ENCODE measurements at regions not wholly inside any gene's neighbourhood (a gene's known extent, or its start where the extent isn't known, plus 50 kb on each side); places are given as distances from the start of the nearest gene placed in this dataset.
A peak's percentile ranks its signal among the peaks of the same experiment; 100 is the strongest.

GRCh38 chr6:40312213-40313015 lies 274.8 kb downstream of the LRFN2 start:
- no peak for DNase-seq (ENCODE audit: low spot score)

- peak; percentile 46 for DNase-seq (ENCODE audit: low spot score)
These were observed 278.4 kb downstream of the LRFN2 start for GRCh38 chr6:40308533-40309306.

DNA sequence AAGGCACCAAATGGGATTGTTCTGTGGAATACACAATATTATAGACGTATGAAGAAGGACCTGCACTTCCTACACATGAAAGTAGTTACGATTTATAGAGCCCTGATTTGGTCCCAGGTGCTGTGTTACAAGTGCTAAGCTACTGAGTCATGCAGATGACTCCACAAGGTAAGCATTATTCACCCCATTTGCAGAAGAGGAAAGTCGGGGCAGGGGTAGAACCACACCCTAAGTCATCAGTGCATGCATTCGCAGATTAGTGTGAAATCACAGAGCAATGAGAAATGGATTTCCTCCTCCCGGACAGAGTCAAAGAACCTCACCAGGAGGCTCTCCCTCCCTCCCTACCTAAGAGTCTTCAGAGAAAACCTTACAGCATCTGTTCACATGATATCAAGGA lies 279.5 kb downstream of the LRFN2 start:
- DNase-seq (ENCODE audit: low spot score) = no peak

DNA sequence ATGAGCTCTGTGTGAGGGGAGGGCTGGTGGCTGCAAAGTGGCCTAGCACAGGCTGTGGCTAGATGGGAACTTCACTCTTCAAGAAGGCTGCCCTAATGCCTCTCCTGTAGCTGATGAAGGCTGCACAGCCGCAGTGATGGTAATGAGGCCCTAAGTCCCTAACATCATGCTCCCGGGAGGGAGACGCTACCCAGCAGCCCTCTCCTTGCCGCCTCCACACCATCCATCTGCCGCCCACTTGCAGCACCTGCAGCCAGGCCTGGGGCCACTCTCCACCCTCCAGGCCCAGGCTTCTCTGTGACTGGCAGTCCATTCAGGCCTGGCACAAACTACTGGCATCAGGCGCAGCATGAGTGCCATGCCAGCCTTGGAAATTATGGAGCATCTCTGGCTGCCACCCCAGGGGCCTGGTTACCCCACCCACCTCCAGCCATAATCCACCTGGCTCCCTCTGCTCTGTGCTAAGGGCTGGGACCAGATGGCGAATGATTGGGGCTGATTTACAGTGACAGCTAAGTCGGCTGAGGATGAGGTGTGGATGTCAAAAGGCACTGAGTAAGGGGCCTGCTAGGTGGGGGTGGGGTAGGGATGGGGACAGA lies 284.2 kb downstream of the LRFN2 start:
- DNase-seq (ENCODE audit: low spot score) = no peak

- DNase-seq (ENCODE audit: low spot score) = no peak
These were observed 287.5 kb downstream of the LRFN2 start for GRCh38 chr6:40299681-40300080.

DNA sequence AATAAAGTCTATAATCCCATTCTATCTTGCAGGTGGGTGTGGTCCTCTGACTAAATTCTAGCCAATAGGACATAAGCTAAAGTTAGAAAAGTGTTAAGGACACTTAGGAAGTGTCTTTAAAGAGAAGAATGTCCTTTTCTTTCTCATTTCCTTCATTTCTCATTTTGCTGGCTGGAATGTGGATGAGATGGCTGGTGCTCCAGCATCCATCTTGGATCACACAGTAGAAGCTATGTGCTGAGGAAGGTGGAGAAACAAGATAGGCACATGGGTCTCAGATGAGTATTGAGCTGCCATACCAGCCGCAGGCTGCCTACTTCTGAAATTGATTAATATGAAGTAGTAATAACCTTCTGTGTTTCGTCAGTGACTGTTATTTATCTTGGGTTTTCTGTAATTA lies 289.0 kb downstream of the LRFN2 start:
- no peak for DNase-seq (ENCODE audit: low spot score)

GRCh38 chr6:40295251-40295950 lies 291.8 kb downstream of the LRFN2 start:
- no peak for DNase-seq (ENCODE audit: low spot score)

DNA sequence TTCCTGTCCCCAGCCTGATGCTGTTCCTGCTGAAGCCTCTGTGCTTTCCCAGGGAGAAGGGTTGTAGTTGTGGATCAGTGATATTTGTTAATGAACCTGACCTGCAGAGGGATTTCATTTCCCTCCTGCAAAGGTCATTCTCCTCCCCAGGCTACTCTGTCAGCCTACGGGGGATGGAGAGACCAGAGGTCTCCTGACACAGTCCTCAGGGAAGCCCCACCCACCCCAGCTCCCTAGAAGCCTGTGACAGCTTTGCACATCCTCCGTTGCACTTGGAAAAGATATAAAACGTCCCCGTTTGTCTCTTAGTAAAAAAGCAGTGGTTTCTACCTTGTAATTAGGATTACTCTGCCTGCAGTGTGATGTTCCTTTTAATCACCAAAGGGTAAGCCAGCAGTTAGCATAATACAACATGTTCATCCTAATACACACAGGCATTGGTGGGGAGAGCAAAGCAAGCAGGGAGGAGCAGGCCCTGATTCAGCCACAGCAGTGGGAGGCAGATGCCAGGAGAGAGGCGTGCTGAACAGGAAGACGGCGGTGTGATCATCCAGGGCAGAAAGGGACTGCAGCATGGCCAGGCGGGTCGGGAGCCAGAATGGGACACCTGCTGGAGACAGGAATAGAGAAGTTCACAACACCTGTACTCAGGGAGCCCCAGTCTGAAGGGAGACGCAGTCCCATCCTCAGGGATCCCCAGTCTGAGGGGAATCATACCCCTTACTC lies 293.5 kb downstream of the LRFN2 start:
- DNase-seq (ENCODE audit: low spot score) = no peak

GRCh38 chr6:40293060-40293459 lies 294.1 kb downstream of the LRFN2 start:
- DNase-seq (ENCODE audit: low spot score) = no peak

GRCh38 chr6:40290816-40291215 lies 296.3 kb downstream of the LRFN2 start:
- DNase-seq (ENCODE audit: low spot score) = no peak

GRCh38 chr6:40288919-40289318 lies 298.2 kb downstream of the LRFN2 start:
- DNase-seq (ENCODE audit: low spot score) = no peak

GRCh38 chr6:40287296-40287850 lies 299.8 kb downstream of the LRFN2 start:
- DNase-seq (ENCODE audit: low spot score) = no peak

GRCh38 chr6:40286721-40287120 lies 300.4 kb downstream of the LRFN2 start:
- no peak for DNase-seq (ENCODE audit: low spot score)

GRCh38 chr6:40285996-40286395 lies 301.2 kb downstream of the LRFN2 start:
- DNase-seq (ENCODE audit: low spot score) = no peak

GRCh38 chr6:40285535-40285934 lies 301.6 kb downstream of the LRFN2 start:
- no peak for DNase-seq (ENCODE audit: low spot score)

DNA sequence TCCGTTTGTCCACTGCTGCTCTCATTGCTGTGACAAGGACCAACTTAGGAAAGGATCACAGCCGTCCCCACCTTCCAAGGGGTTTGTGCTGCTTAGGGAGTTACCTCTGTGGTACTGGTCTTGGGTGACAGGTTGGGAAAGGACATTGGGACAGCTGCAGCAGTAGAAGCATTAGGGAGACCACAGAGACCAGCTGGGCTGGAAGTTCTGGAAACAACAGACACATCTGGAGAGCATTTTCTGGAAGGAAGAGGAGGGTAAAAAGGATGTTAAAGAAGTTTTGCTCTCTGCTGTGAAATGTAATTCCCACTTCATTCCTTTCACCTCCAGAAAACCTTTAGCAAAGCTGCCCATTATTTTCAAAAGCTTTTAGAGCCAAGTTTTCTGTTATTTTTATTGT lies 304.2 kb downstream of the LRFN2 start:
- DNase-seq (ENCODE audit: low spot score) = no peak

GRCh38 chr6:40281402-40281801 lies 305.8 kb downstream of the LRFN2 start:
- no peak for DNase-seq (ENCODE audit: low spot score)

DNA sequence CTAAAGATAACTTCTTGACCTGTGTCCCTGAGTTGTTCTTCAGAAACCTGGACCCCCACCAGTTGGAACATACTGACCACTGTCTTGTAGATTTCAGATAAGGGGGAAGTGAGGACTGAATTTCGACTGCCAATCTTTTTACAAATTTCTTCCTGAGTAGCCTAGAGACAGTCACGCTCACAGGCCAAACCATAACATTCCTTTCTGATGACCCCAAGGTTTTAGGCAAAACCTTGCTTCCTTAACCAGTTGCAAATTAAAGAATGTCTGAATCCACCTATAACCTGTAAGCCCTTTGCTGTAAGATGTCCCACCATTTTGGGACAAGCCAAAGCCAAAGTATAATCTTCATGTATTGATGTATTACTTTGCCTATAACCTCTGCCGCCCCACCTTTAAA lies 306.9 kb downstream of the LRFN2 start:
- no peak for DNase-seq (ENCODE audit: low spot score)

DNA sequence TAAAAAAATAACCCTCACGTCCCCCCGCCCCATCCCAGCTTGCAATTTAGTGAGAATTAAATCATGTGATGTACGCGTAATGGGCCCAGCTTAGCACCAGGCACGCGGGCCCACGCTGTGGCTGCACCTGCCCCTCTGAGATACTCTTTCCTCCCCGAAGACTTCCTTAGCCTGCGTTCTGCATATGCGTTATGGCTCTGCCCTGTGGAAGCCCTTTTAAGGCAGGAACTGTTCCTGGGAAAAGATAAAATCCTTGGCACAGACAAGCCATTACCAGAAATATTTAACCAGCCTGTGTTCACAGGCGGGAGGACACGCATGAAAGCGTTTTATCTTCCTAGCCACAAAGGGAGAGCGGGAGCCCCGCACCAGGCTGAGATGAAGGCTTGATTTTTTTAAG lies 311.0 kb downstream of the LRFN2 start:
- no peak for DNase-seq (ENCODE audit: low spot score)

GRCh38 chr6:40274058-40274457 lies 313.1 kb downstream of the LRFN2 start:
- no peak for DNase-seq (ENCODE audit: low spot score)

GRCh38 chr6:40268614-40269013 lies 318.6 kb downstream of the LRFN2 start:
- no peak for DNase-seq (ENCODE audit: low spot score)

Measured in hematopoietic multipotent progenitor cell treated with erythropoietin and hydrocortisone succinate and interleukin-3 and kit ligand, for 15 days (in vitro differentiated cells).